ENCODE measurements at regions not wholly inside any gene's neighbourhood (a gene's known extent, or its start where the extent isn't known, plus 50 kb on each side); places are given as distances from the start of the nearest gene placed in this dataset.

- Mint-ChIP-seq H3K9me3 (no peaks in the 10 kb centered on the region), H3K4me1 (ENCODE audit: low read depth) (no peaks in the 10 kb centered on the region), H3K27ac (no peak overlapping the region), H3K27me3 (no peaks in the 10 kb centered on the region), H3K4me3 (no peak overlapping the region), H3K36me3 (ENCODE audit: low read depth) (no peaks in the 10 kb centered on the region)
- intact Hi-C loops (cut with micrococcal nuclease) = no loop called here
Measured at GRCh38 chr7:45971661-45972175, 50.6 kb upstream of the IGFBP3 start.

GRCh38 chr7:45971171-45971570 is 50.1 kb upstream of the IGFBP3 start:
- H3K4me1 Mint-ChIP-seq (ENCODE audit: low read depth) = no peaks in the 10 kb centered on the region
- intact Hi-C loops (cut with micrococcal nuclease) = no loop called here
- no peaks in the 10 kb centered on the region for H3K9me3 Mint-ChIP-seq
- H3K27me3 Mint-ChIP-seq = no peaks in the 10 kb centered on the region
- H3K27ac Mint-ChIP-seq = no peak overlapping the region
- H3K36me3 Mint-ChIP-seq (ENCODE audit: low read depth) = no peaks in the 10 kb centered on the region
- no peak overlapping the region for H3K4me3 Mint-ChIP-seq
